GM19372 (cell line): ENCODE measurements at regions not wholly inside any gene's neighbourhood (a gene's known extent, or its start where the extent isn't known, plus 50 kb on each side); places are given as distances from the start of the nearest gene placed in this dataset.

ENCODE experiments used
- ATAC-seq: cut with Tn5 transposase; IDR thresholded peaks from one replicate; pipeline ENCODE4 v1.9.1; 2021; ENCODE audit warnings: mild to moderate bottlenecking, low read depth, moderate library complexity; ENCODE audit not compliant: unreplicated experiment

GRCh38 chr14:76929927-76930326 lies 98.6 kb downstream of the IRF2BPL start:
- ATAC-seq, result no peak

GRCh38 chr14:76927971-76928700 lies 100.4 kb downstream of the IRF2BPL start:
- ATAC-seq, result no peak

GRCh38 chr14:76926521-76927251 lies 100.5 kb downstream of the LRRC74A start:
- no peak for ATAC-seq

- ATAC-seq, result no peak
Observed at GRCh38 chr14:76925097-76925441, 98.9 kb downstream of the LRRC74A start.

- ATAC-seq, result no peak
Observed at GRCh38 chr14:76924371-76925096, 98.3 kb downstream of the LRRC74A start.

GRCh38 chr14:76923431-76924370 lies 97.5 kb downstream of the LRRC74A start:
- no peak for ATAC-seq

GRCh38 chr14:76922584-76922983 lies 96.4 kb downstream of the LRRC74A start:
- no peak for ATAC-seq

GRCh38 chr14:76922092-76922491 lies 95.9 kb downstream of the LRRC74A start:
- ATAC-seq, result no peak

- ATAC-seq, result no peak
Observed at GRCh38 chr14:76921088-76921399, 94.8 kb downstream of the LRRC74A start.

- ATAC-seq, result no peak
Observed at GRCh38 chr14:76920331-76921087, 94.3 kb downstream of the LRRC74A start.

- ATAC-seq, result no peak
Observed at GRCh38 chr14:76919431-76920330, 93.5 kb downstream of the LRRC74A start.
